ENCODE measurements at regions not wholly inside any gene's neighbourhood (a gene's known extent, or its start where the extent isn't known, plus 50 kb on each side); places are given as distances from the start of the nearest gene placed in this dataset.

- TF ChIP-seq CTCF (IDR thresholded peaks at IDR 0.05) (no peak), POLR2A (IDR thresholded peaks at IDR 0.05) (no peak)
- Histone ChIP-seq H3K4me3 (no peak overlapping the region), H3K27ac (no peak overlapping the region), H3K27me3 (no peaks in the 10 kb centered on the region), H3K9me3 (no peaks in the 10 kb centered on the region), H3K36me3 (no peaks in the 10 kb centered on the region), H3K4me1 (no peaks in the 10 kb centered on the region)
- DNase-seq, result no peak
- intact Hi-C loops (cut with DNase I; ENCODE audit: low total_unique reads), result no loop called here
Measured at GRCh38 chr7:120180221-120180620, 92.8 kb upstream of the KCND2 start.

DNA sequence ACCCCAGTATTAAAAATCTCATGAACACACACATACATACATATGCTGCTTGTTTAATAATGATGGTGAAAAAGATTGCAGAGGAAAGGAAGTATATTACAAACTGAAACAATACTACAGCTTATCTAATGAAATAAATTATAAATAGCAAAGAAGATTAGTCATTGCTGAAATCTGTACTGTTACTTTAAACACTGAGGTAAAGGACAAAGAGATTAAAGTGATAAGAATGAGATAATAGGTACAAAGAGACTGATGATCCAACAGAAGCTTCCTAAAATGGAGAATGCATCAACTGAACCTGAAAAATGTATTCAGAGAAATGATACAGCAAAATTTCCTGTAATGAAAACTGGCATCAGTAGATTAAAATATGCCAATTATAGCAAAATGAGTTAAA, 91.5 kb upstream of the KCND2 start:
- Histone ChIP-seq H3K27ac (no peak overlapping the region), H3K4me3 (no peak overlapping the region), H3K9me3 (no peaks in the 10 kb centered on the region), H3K27me3 (no peaks in the 10 kb centered on the region), H3K36me3 (no peaks in the 10 kb centered on the region), H3K4me1 (no peaks in the 10 kb centered on the region)
- TF ChIP-seq CTCF (IDR thresholded peaks at IDR 0.05) (no peak), POLR2A (IDR thresholded peaks at IDR 0.05) (no peak)
- intact Hi-C loops (cut with DNase I; ENCODE audit: low total_unique reads), result no loop called here
- no peak for DNase-seq

DNA sequence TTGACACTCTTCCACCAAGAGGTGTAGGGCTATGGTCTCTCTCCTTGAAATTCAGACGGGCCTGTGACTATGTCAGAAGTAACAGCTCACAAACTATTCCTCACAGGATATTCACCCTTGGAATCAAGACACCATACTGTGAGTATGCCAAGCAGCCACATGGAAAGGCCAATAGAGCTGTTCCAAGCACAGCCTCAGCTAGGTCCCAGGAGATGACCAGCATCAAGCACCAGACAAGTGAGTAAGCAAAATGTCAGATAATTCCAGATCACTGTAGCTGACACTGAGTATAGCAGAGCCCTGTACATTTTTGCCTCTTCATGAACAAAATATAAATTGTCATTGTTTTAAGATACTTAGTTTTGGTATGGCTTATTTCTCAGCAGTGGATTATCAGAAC, 88.1 kb upstream of the KCND2 start:
- no peak for DNase-seq
- H3K4me3 ChIP-seq, result no peak overlapping the region
- intact Hi-C loops (cut with DNase I; ENCODE audit: low total_unique reads), result no loop called here
- no peak overlapping the region for H3K27ac ChIP-seq
- H3K9me3 ChIP-seq, result no peaks in the 10 kb centered on the region
- H3K4me1 ChIP-seq, result no peaks in the 10 kb centered on the region
- no peaks in the 10 kb centered on the region for H3K36me3 ChIP-seq
- no peaks in the 10 kb centered on the region for H3K27me3 ChIP-seq
- TF ChIP-seq CTCF (IDR thresholded peaks at IDR 0.05) (no peak), POLR2A (IDR thresholded peaks at IDR 0.05) (no peak)

DNA sequence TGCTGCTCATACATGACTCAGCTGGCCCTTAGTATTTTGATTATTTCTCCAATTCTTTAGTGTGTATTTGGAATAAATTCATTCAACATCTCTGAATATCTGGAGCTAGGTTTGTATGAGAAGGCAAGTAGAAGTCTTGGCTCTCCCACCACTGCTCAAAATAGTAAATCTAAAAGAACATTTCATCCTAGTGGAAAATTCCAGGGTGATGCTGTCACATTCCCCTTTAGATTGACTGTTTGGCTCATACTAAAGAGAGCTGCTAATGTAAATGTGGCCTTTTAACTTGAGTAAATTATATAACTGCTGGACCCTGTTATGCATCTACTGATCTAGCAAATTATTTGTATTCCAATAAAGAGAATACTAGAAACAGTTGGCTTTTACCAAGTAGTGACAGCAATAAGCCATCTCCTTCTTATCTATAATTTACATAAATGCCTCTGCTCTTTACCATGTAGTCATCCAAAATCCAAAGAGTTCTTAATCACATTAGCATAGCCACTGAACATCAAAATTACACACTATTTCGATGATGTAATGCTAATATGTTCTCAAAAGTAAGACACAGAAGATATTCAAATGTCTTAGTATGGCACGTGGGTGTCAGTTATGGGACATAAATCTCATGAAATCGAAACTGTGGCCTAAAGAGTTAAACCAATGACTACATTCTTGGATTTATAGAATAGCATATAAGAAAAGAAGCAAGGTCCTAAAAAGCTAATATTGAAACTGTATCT, 86.9 kb upstream of the KCND2 start:
- intact Hi-C loops (cut with DNase I; ENCODE audit: low total_unique reads), result no loop called here
- no peak for DNase-seq
- Histone ChIP-seq H3K4me1 (no peaks in the 10 kb centered on the region), H3K9me3 (no peaks in the 10 kb centered on the region), H3K27ac (no peak overlapping the region), H3K4me3 (no peak overlapping the region), H3K27me3 (no peaks in the 10 kb centered on the region), H3K36me3 (no peaks in the 10 kb centered on the region)
- TF ChIP-seq POLR2A (IDR thresholded peaks at IDR 0.05) (no peak), CTCF (IDR thresholded peaks at IDR 0.05) (no peak)

DNA sequence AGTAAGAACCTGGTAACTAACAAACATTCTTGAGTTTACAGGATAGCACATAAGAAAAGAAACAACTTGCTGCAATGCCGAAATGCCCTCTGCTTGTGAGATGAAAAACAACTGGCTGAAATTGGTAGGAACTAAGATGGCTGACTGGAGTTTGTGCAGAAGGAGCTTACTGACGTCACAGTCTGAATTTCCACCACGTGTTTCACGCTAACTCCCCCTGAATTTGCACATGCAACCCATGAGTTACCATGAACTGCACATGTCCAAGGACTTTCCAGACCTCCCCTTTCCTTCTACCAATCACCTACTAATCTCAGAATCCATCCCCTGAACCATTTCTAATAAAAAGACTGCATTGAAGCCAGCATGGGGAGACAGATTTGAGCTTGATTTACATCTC, 86.3 kb upstream of the KCND2 start:
- no peaks in the 10 kb centered on the region for H3K27me3 ChIP-seq
- H3K9me3 ChIP-seq, result no peaks in the 10 kb centered on the region
- H3K4me3 ChIP-seq, result no peak overlapping the region
- no peak for TF ChIP-seq POLR2A (IDR thresholded peaks at IDR 0.05)
- TF ChIP-seq CTCF (IDR thresholded peaks at IDR 0.05), result no peak
- no peak overlapping the region for H3K27ac ChIP-seq
- no peaks in the 10 kb centered on the region for H3K36me3 ChIP-seq
- DNase-seq, result no peak
- intact Hi-C loops (cut with DNase I; ENCODE audit: low total_unique reads), result no loop called here
- no peaks in the 10 kb centered on the region for H3K4me1 ChIP-seq
